ENCODE measurements at regions not wholly inside any gene's neighbourhood (a gene's known extent, or its start where the extent isn't known, plus 50 kb on each side); places are given as distances from the start of the nearest gene placed in this dataset.

- H3K4me3 ChIP-seq (ENCODE audit: control insufficient read depth, low read depth, low read length) = no peak overlapping the region
- no peak for TF ChIP-seq CTCF (IDR thresholded peaks at IDR 0.05; ENCODE audit: control insufficient read depth, insufficient read depth, low read depth, low read length, missing control alignments)
- no peak for DNase-seq (ENCODE audit: low read depth)
Measured at GRCh38 chr5:6041977-6042550, 336.3 kb downstream of the MED10 start.

GRCh38 chr5:6039111-6039510 is 339.2 kb downstream of the MED10 start:
- H3K4me3 ChIP-seq (ENCODE audit: control insufficient read depth, low read depth, low read length) = no peak overlapping the region
- TF ChIP-seq CTCF (IDR thresholded peaks at IDR 0.05; ENCODE audit: control insufficient read depth, insufficient read depth, low read depth, low read length, missing control alignments) = no peak
- DNase-seq (ENCODE audit: low read depth) = no peak

GRCh38 chr5:6036006-6036405 is 342.3 kb downstream of the MED10 start:
- H3K4me3 ChIP-seq (ENCODE audit: control insufficient read depth, low read depth, low read length) = no peak overlapping the region
- no peak for DNase-seq (ENCODE audit: low read depth)
- TF ChIP-seq CTCF (IDR thresholded peaks at IDR 0.05; ENCODE audit: control insufficient read depth, insufficient read depth, low read depth, low read length, missing control alignments) = no peak

- no peak overlapping the region for H3K4me3 ChIP-seq (ENCODE audit: control insufficient read depth, low read depth, low read length)
- no peak for TF ChIP-seq CTCF (IDR thresholded peaks at IDR 0.05; ENCODE audit: control insufficient read depth, insufficient read depth, low read depth, low read length, missing control alignments)
- no peak for DNase-seq (ENCODE audit: low read depth)
Measured at GRCh38 chr5:6029811-6030271, 348.5 kb downstream of the MED10 start.

GRCh38 chr5:6026766-6027406 is 351.5 kb downstream of the MED10 start:
- TF ChIP-seq CTCF (IDR thresholded peaks at IDR 0.05; ENCODE audit: control insufficient read depth, insufficient read depth, low read depth, low read length, missing control alignments) = no peak
- no peak for DNase-seq (ENCODE audit: low read depth)
- no peak overlapping the region for H3K4me3 ChIP-seq (ENCODE audit: control insufficient read depth, low read depth, low read length)

GRCh38 chr5:6019612-6020011 is 358.7 kb downstream of the MED10 start:
- no peak for TF ChIP-seq CTCF (IDR thresholded peaks at IDR 0.05; ENCODE audit: control insufficient read depth, insufficient read depth, low read depth, low read length, missing control alignments)
- H3K4me3 ChIP-seq (ENCODE audit: control insufficient read depth, low read depth, low read length) = no peak overlapping the region
- no peak for DNase-seq (ENCODE audit: low read depth)

Data from AG09309 (cell line).